Common myeloid progenitor, CD34-positive (primary cell): ENCODE measurements at regions not wholly inside any gene's neighbourhood (a gene's known extent, or its start where the extent isn't known, plus 50 kb on each side); places are given as distances from the start of the nearest gene placed in this dataset.

Source experiments
- CTCF ChIA-PET: fragments of 350-600 bp; sonication (Branson Sonifier 250); formaldehyde crosslinking; loops from one replicate; lab custom pipeline; 2021; ENCODE audit warnings: antibody characterized with exemption; lab: Charles Lee
- POLR2A ChIA-PET: fragments of 350-600 bp; sonication (Branson Sonifier 250); formaldehyde crosslinking; loops from one replicate; lab custom pipeline; 2021; ENCODE audit warnings: antibody characterized with exemption; lab: Charles Lee
- DNase-seq, 3 donors: peaks; one replicate each; pipeline versions ENCODE4 v3.0.0 to v3.0.0-alpha.2; 2013
- H3K27ac ChIP-seq, 2 experiments: 1 replicate in 1 of 2; 2 replicates in 1 of 2; pipeline ENCODE4 v1.7.0; 2013; ENCODE audit warnings: inconsistent platforms in 2 of 2, low read length in 2 of 2, mild to moderate bottlenecking in 2 of 2, low read depth in 1 of 2, moderate library complexity in 1 of 2; ENCODE audit not compliant: severe bottlenecking in 2 of 2, insufficient read depth in 1 of 2, poor library complexity in 1 of 2
- H3K27me3 ChIP-seq, 5 experiments: replicated peaks in 2 of 5; 1 replicate in 3 of 5; 2 replicates in 2 of 5; pipeline versions ENCODE4 v1.6.1 to v1.7.0; 2013; ENCODE audit warnings: low read length in 4 of 5, mild to moderate bottlenecking in 2 of 5, moderate library complexity in 2 of 5, inconsistent platforms in 1 of 5; ENCODE audit not compliant: insufficient read depth in 5 of 5, control insufficient read depth in 4 of 5
- H3K36me3 ChIP-seq, 4 experiments: 1 replicate in 2 of 4; 2 replicates in 2 of 4; pipeline versions ENCODE4 v1.6.1 to v1.7.0; 2013; ENCODE audit warnings: low read length in 3 of 4, control low read depth in 1 of 4, mild to moderate bottlenecking in 1 of 4; ENCODE audit not compliant: control insufficient read depth in 4 of 4, insufficient read depth in 4 of 4
- H3K4me1 ChIP-seq, 4 experiments: 1 replicate in 3 of 4; 2 replicates in 1 of 4; pipeline versions ENCODE4 v1.6.1 to v1.7.1; 2013; ENCODE audit warnings: low read length in 3 of 4, mild to moderate bottlenecking in 3 of 4, control low read depth in 1 of 4, inconsistent platforms in 1 of 4, moderate library complexity in 1 of 4; ENCODE audit not compliant: control insufficient read depth in 4 of 4, insufficient read depth in 4 of 4; ENCODE audit errors: control extremely low read depth in 1 of 4
- H3K4me3 ChIP-seq, 7 experiments: 1 replicate in 4 of 7; 2 replicates in 3 of 7; pipeline versions ENCODE4 v1.5.1 to v1.7.0; 2013; ENCODE audit warnings: mild to moderate bottlenecking in 7 of 7, low read length in 6 of 7, moderate library complexity in 6 of 7, inconsistent platforms in 2 of 7, low read depth in 2 of 7, control low read depth in 1 of 7; ENCODE audit not compliant: insufficient read depth in 4 of 7, control insufficient read depth in 1 of 7; ENCODE audit errors: extremely low read depth in 1 of 7
- H3K9me3 ChIP-seq, 5 experiments: 1 replicate in 4 of 5; 2 replicates in 1 of 5; pipeline versions ENCODE4 v1.6.1 to v1.7.1; 2013; ENCODE audit warnings: low read length in 4 of 5, mild to moderate bottlenecking in 2 of 5, inconsistent platforms in 1 of 5, low read depth in 1 of 5, moderate library complexity in 1 of 5; ENCODE audit not compliant: control insufficient read depth in 4 of 5, insufficient read depth in 2 of 5; ENCODE audit errors: control extremely low read depth in 1 of 5
- WGBS: methylation state at CpG from one replicate; pipeline ENCODE4 v1.1.5; 2013; ENCODE audit not compliant: insufficient coverage; 5-methylcytosine and 5-hydroxymethylcytosine counted together

GRCh38 chr1:30324251-30325084 is 398.9 kb downstream of the MATN1 start:
- ChIA-PET POLR2A (no interaction called here), CTCF (no interaction called here)
- Histone ChIP-seq H3K27me3 (peaks cover 0 to 15% (median 1%) of the 10 kb centered on the region in 5 experiments), H3K4me3 (no peak overlapping the region), H3K36me3 (no peaks in the 10 kb centered on the region), H3K27ac (no peak overlapping the region), H3K9me3 (no peaks in the 10 kb centered on the region), H3K4me1 (no peaks in the 10 kb centered on the region)
- DNase-seq = no peak
- WGBS = 87% methylated on average over 8 of the region's 9 CpGs

- Histone ChIP-seq H3K36me3 (no peaks in the 10 kb centered on the region), H3K4me3 (no peak overlapping the region), H3K4me1 (no peaks in the 10 kb centered on the region), H3K9me3 (no peaks in the 10 kb centered on the region), H3K27me3 (peaks cover 0 to 21% (median 3%) of the 10 kb centered on the region in 5 experiments), H3K27ac (no peak overlapping the region)
- DNase-seq = no peak
- WGBS = 68% methylated on average over 5 of the region's 5 CpGs
- ChIA-PET POLR2A (no interaction called here), CTCF (no interaction called here)
Measured at GRCh38 chr1:30323841-30324240, 399.5 kb downstream of the MATN1 start.

GRCh38 chr1:30323352-30323751 is 400.0 kb downstream of the MATN1 start:
- POLR2A ChIA-PET = no interaction called here
- Histone ChIP-seq H3K27ac (no peak overlapping the region), H3K36me3 (no peaks in the 10 kb centered on the region), H3K4me1 (no peaks in the 10 kb centered on the region), H3K27me3 (peaks cover 0 to 26% (median 3%) of the 10 kb centered on the region in 5 experiments), H3K9me3 (no peaks in the 10 kb centered on the region), H3K4me3 (no peak overlapping the region)
- 93% methylated on average over 2 of the region's 3 CpGs for WGBS
- CTCF ChIA-PET = no interaction called here
- no peak for DNase-seq

- CTCF ChIA-PET = no interaction called here
- Histone ChIP-seq H3K36me3 (no peaks in the 10 kb centered on the region), H3K27me3 (peaks cover 0 to 30% (median 7%) of the 10 kb centered on the region in 5 experiments), H3K4me1 (no peaks in the 10 kb centered on the region), H3K4me3 (no peak overlapping the region), H3K9me3 (no peaks in the 10 kb centered on the region), H3K27ac (no peak overlapping the region)
- POLR2A ChIA-PET = no interaction called here
- 75% methylated on average over 5 of the region's 5 CpGs for WGBS
- no peak for DNase-seq
Measured at GRCh38 chr1:30322859-30323257, 400.5 kb downstream of the MATN1 start.

- POLR2A ChIA-PET = no interaction called here
- Histone ChIP-seq H3K27ac (no peak overlapping the region), H3K9me3 (no peaks in the 10 kb centered on the region), H3K4me1 (no peaks in the 10 kb centered on the region), H3K27me3 (peaks cover 0 to 37% (median 7%) of the 10 kb centered on the region in 5 experiments), H3K4me3 (no peak overlapping the region), H3K36me3 (no peaks in the 10 kb centered on the region)
- CTCF ChIA-PET = no interaction called here
- DNase-seq = no peak
- WGBS = 75% methylated on average over 6 of the region's 10 CpGs
Measured at GRCh38 chr1:30321996-30322858, 401.2 kb downstream of the MATN1 start.

GRCh38 chr1:30321246-30321910 is 402.0 kb downstream of the MATN1 start:
- no peaks in the 10 kb centered on the region for H3K36me3 ChIP-seq
- POLR2A ChIA-PET = no interaction called here
- H3K27ac ChIP-seq = no peak overlapping the region
- H3K4me1 ChIP-seq = no peaks in the 10 kb centered on the region
- H3K4me3 ChIP-seq = no peak overlapping the region
- peaks cover 0 to 45% (median 10%) of the 10 kb centered on the region in 5 experiments for H3K27me3 ChIP-seq
- DNase-seq = no peak
- peaks cover 0 to 3% (median 0%) of the 10 kb centered on the region in 5 experiments for H3K9me3 ChIP-seq
- WGBS = 78% methylated on average over 9 of the region's 13 CpGs
- CTCF ChIA-PET = no interaction called here
